Breast epithelium (tissue), 4 donors: ENCODE measurements at regions not wholly inside any gene's neighbourhood (a gene's known extent, or its start where the extent isn't known, plus 50 kb on each side); places are given as distances from the start of the nearest gene placed in this dataset.
A peak's percentile ranks its signal among the peaks of the same experiment; 100 is the strongest.

Source experiments
- DNase-seq, 2 donors: peaks; one replicate each; pipeline ENCODE4 v3.0.0-alpha.2; 2019; ENCODE audit warnings: low spot score in 2 of 2
- H3K27ac ChIP-seq, 2 donors: fragments of 200-600 bp; sonication (generic) in 1 of 2; one replicate each; pipeline ENCODE4 v1.5.1; 2016 to 2019; ENCODE audit warnings: mild to moderate bottlenecking in 1 of 2
- H3K27me3 ChIP-seq, 2 donors: fragments of 200-600 bp; sonication (generic) in 1 of 2; one replicate each; pipeline versions ENCODE4 v1.5.1 to v1.6.0; 2017 to 2019; ENCODE audit warnings: control low read depth in 1 of 2, mild to moderate bottlenecking in 1 of 2
- H3K36me3 ChIP-seq: fragments of 200-600 bp; one replicate; pipeline ENCODE4 v1.5.1; 2019
- H3K4me1 ChIP-seq, 2 donors: fragments of 200-600 bp; sonication (generic); one replicate each; pipeline ENCODE4 v1.5.1; 2016 to 2019; ENCODE audit warnings: control low read depth in 1 of 2
- H3K4me3 ChIP-seq, 3 donors: fragments of 200-600 bp; sonication (generic); 1 replicate in 2 of 3; 2 replicates in 1 of 3; pipeline ENCODE4 v1.5.1; 2016 to 2019; ENCODE audit warnings: mild to moderate bottlenecking in 3 of 3, moderate library complexity in 2 of 3
- H3K9me3 ChIP-seq, 2 donors: fragments of 200-600 bp; sonication (generic) in 1 of 2; one replicate each; pipeline ENCODE4 v1.5.1; 2016 to 2019; ENCODE audit warnings: control low read depth in 1 of 2
- POLR2A ChIP-seq: fragments of 450-650 bp; IDR thresholded peaks from one replicate; pipeline ENCODE4 v1.6.1; 2016; ENCODE audit warnings: antibody characterized with exemption, mild to moderate bottlenecking, moderate library complexity
- POLR2AphosphoS5 ChIP-seq, 3 donors: sonication (generic); formaldehyde crosslinking; IDR thresholded peaks; one replicate each; pipeline ENCODE4 v1.6.1; 2017; ENCODE audit warnings: antibody characterized with exemption in 3 of 3
- intact Hi-C: fragments of 100-400 bp; cut with DNase I; formaldehyde crosslinking; loops from one replicate; pipeline ENCODE4 v1.15.1; 2023; ENCODE audit warnings: low total_unique reads
- TF ChIP-seq, protein P1 (sequence below), 3 donors: fragments of 450-650 bp; IDR thresholded peaks; one replicate each; pipeline ENCODE4 v1.5.1; 2016 to 2017; ENCODE audit warnings: antibody characterized with exemption in 3 of 3, mild to moderate bottlenecking in 3 of 3, moderate library complexity in 3 of 3

DNA sequence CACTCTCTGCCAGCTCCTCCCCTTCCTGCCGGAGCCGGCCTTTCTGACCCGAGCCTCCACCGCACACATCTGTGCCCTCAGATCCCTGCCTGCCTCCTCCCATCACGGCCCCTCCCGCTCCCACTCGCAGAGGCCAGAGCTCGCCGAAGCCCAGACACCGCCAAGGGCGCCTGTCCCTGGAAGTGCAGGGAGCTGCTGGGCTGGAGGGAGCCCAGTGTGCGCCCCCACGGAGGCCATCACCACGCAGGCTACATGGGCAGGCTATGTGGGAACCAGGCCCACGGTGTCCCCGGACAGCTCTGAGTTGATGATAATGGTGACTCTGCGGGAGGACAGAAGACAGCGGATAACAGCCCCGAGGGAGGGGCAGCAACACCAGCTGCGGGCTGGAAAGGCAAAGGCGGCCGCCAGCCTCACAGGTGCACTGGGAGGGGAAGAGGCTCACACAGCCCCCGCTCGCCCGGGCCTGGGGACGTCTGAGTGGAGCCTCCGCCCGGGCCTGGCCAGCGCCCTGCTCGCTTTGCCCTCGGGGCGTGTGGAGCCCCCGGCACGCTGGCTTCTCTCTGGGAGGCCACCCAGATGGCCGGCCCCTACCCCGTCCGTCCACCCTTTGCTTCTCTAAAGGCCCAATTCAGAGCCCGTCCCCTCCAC, 154.9 kb downstream of the DLL1 start:
- H3K4me1 ChIP-seq: peaks cover 0 to 4% of the 10 kb centered on the region in 2 donors
- peak overlapping the region in 2 of 3 donors; percentile 38 to 58 for H3K4me3 ChIP-seq
- no peak for TF ChIP-seq POLR2A
- TF ChIP-seq, protein P1, sequence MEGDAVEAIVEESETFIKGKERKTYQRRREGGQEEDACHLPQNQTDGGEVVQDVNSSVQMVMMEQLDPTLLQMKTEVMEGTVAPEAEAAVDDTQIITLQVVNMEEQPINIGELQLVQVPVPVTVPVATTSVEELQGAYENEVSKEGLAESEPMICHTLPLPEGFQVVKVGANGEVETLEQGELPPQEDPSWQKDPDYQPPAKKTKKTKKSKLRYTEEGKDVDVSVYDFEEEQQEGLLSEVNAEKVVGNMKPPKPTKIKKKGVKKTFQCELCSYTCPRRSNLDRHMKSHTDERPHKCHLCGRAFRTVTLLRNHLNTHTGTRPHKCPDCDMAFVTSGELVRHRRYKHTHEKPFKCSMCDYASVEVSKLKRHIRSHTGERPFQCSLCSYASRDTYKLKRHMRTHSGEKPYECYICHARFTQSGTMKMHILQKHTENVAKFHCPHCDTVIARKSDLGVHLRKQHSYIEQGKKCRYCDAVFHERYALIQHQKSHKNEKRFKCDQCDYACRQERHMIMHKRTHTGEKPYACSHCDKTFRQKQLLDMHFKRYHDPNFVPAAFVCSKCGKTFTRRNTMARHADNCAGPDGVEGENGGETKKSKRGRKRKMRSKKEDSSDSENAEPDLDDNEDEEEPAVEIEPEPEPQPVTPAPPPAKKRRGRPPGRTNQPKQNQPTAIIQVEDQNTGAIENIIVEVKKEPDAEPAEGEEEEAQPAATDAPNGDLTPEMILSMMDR (IDR thresholded peaks at IDR 0.05): no peak
- TF ChIP-seq POLR2AphosphoS5 (IDR thresholded peaks at IDR 0.05): no peak
- intact Hi-C loops: no loop called here
- H3K27me3 ChIP-seq: no peaks in the 10 kb centered on the region
- peak in 1 of 2 donors; percentile 47 for DNase-seq
- no peaks in the 10 kb centered on the region for H3K36me3 ChIP-seq
- peak overlapping the region in 1 of 2 donors; percentile 94 for H3K27ac ChIP-seq
- H3K9me3 ChIP-seq: no peaks in the 10 kb centered on the region

DNA sequence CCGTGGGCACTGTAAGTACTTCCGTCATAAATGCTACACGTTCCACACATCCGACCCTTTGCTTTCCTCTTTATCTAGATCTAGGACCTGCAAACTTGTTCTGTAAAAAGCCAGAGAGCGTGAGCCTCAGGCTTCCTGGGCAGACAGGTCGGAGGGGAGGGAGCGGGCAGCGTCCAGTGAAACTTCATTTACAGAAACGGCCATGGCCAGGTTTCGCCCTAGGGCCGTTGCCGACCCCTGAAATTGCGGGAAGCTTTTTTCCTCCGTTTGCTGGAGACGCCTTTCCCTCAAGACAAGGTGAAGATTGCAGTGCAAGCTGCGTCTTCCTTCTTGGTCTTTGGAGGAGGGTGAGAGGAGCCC, 155.4 kb downstream of the DLL1 start:
- Histone ChIP-seq H3K4me3 (peak overlapping the region in 2 of 3 donors; percentile 38 to 58), H3K27me3 (no peaks in the 10 kb centered on the region), H3K36me3 (no peaks in the 10 kb centered on the region), H3K9me3 (no peaks in the 10 kb centered on the region), H3K27ac (peak overlapping the region in 1 of 2 donors; percentile 94), H3K4me1 (peaks cover 0 to 4% of the 10 kb centered on the region in 2 donors)
- DNase-seq: peak in 1 of 2 donors; percentile 50
- TF ChIP-seq, protein P1 (IDR thresholded peaks at IDR 0.05): no peak
- no peak for TF ChIP-seq POLR2AphosphoS5 (IDR thresholded peaks at IDR 0.05)
- no peak for TF ChIP-seq POLR2A
- intact Hi-C loops: no loop called here

DNA sequence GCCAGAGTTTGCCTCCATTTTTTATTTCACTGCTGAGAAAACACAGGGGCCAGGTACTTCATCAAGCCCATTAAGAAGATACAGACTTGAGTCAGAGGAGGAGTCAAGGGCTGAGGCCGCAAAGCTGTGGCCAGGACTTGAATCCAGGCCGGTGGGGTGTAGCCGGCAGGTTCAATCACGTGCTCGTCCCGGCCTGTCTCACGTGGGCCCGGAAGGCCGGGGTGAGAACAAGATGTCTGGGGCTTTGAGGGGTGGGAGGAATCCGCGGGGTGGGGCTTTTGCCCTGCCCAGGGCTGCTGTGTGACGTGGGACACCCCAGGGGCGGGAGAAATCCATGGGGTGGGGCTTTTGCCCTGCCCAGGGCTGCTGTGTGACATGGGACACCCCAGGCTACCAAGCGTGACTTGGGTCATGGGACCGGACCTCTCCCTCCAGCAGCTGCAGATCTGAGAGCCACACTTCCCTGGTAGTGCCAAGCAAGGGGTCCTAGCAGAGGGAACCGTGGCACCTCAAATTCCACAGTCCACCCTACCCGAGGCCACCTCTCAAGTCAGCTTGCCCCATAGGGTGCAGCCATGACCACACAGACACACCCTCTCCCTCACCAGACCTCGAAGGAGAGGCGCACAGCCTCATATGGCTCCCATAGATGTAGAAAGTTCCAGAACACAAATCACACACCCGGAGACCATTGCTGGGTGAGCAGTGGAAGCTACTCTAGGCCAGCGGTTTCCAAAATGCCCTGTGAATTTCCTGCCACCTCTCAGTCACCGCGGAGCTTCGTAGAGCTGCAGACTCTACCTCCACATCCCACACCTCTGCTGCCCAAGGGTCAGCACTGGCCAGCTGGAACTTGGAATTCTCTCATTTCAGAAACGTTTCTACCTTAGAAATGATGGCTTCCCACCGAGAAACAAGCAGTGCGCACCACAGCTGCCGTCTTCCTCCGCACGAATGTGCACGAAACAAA, 156.1 kb downstream of the DLL1 start:
- Histone ChIP-seq H3K27ac (peak overlapping the region in 1 of 2 donors; percentile 94), H3K9me3 (no peaks in the 10 kb centered on the region), H3K4me3 (peak overlapping the region in 1 of 3 donors; percentile 58), H3K4me1 (peaks cover 0 to 7% of the 10 kb centered on the region in 2 donors), H3K36me3 (no peaks in the 10 kb centered on the region), H3K27me3 (no peaks in the 10 kb centered on the region)
- TF ChIP-seq POLR2A: no peak
- TF ChIP-seq POLR2AphosphoS5 (IDR thresholded peaks at IDR 0.05): no peak
- TF ChIP-seq, protein P1 (IDR thresholded peaks at IDR 0.05): no peak
- DNase-seq: peak in 1 of 2 donors; percentile 38
- intact Hi-C loops: no loop called here

DNA sequence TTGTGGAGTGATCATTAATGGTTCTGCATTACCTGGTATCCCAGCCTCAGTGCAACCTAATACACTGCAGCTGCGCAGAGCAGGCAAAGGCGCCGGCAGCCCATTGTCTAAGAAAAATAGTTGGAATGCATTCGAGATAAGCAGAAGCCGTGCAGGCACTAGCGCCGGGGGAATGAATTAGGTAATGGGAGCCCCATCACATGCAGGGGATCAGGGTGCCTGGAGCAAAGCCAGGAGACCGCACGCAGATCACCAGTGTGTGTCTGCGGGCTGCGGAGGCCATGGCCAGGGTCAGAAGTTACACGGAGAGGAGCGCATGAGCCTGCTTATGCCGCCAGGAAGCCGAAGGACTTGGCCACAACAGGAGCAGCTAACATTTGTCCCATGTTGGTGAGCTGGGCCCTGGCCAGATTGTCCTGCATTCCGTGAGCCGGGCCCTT, 156.8 kb downstream of the DLL1 start:
- H3K36me3 ChIP-seq: no peaks in the 10 kb centered on the region
- H3K27ac ChIP-seq: no peak overlapping the region
- TF ChIP-seq, protein P1 (IDR thresholded peaks at IDR 0.05): no peak
- TF ChIP-seq POLR2A: no peak
- TF ChIP-seq POLR2AphosphoS5 (IDR thresholded peaks at IDR 0.05): no peak
- DNase-seq: peak in 1 of 2 donors; percentile 43
- H3K27me3 ChIP-seq: no peaks in the 10 kb centered on the region
- no peak overlapping the region for H3K4me3 ChIP-seq
- peaks cover 5 to 10% of the 10 kb centered on the region in 2 donors for H3K4me1 ChIP-seq
- intact Hi-C loops: no loop called here
- H3K9me3 ChIP-seq: no peaks in the 10 kb centered on the region
